KMS-11 (cell line): ENCODE measurements at regions not wholly inside any gene's neighbourhood (a gene's known extent, or its start where the extent isn't known, plus 50 kb on each side); places are given as distances from the start of the nearest gene placed in this dataset.

Source experiments
- H2AFZ ChIP-seq: fragments of 200-600 bp; sonication (generic); 2 replicates; pipeline ENCODE4 v1.6.1; 2016; ENCODE audit warnings: antibody characterized with exemption, mixed run types, low read depth
- H3K27ac ChIP-seq: fragments of 200-600 bp; sonication (generic); 2 replicates; pipeline ENCODE4 v1.6.1; 2016; ENCODE audit warnings: mild to moderate bottlenecking, mixed run types
- H3K27me3 ChIP-seq: fragments of 200-600 bp; sonication (generic); 2 replicates; pipeline ENCODE4 v1.6.1; 2017; ENCODE audit warnings: mild to moderate bottlenecking, low read depth, mixed run types, moderate library complexity; ENCODE audit not compliant: insufficient read depth
- H3K36me3 ChIP-seq: fragments of 200-600 bp; sonication (generic); 2 replicates; pipeline ENCODE4 v1.6.1; 2017; ENCODE audit warnings: mild to moderate bottlenecking, mixed run types; ENCODE audit not compliant: insufficient read depth
- H3K4me1 ChIP-seq: fragments of 200-600 bp; sonication (generic); 2 replicates; pipeline ENCODE4 v1.6.1; 2016; ENCODE audit warnings: mild to moderate bottlenecking, low read depth, mixed run types; ENCODE audit not compliant: poor library complexity, severe bottlenecking
- H3K4me2 ChIP-seq: fragments of 200-600 bp; sonication (generic); 2 replicates; pipeline ENCODE4 v1.7.0; 2016; ENCODE audit warnings: mild to moderate bottlenecking, mixed run types
- H3K4me3 ChIP-seq: fragments of 200-600 bp; sonication (generic); IDR thresholded peaks from 2 replicates; pipeline ENCODE4 v1.6.1; 2017; ENCODE audit warnings: low read depth, low read length, mixed read lengths; ENCODE audit not compliant: insufficient read depth
- H3K79me2 ChIP-seq: fragments of 200-600 bp; sonication (generic); 2 replicates; pipeline ENCODE4 v1.6.1; 2016; ENCODE audit warnings: low read depth, mixed run types; ENCODE audit not compliant: insufficient read depth
- H3K9ac ChIP-seq: fragments of 200-600 bp; sonication (generic); 2 replicates; pipeline ENCODE4 v1.6.1; 2016; ENCODE audit warnings: mild to moderate bottlenecking, mixed run types
- H4K20me1 ChIP-seq: fragments of 200-600 bp; sonication (generic); 2 replicates; pipeline ENCODE4 v1.6.1; 2016; ENCODE audit warnings: mild to moderate bottlenecking, mixed run types; ENCODE audit not compliant: insufficient read depth
- CTCF ChIP-seq: fragments of 200-600 bp; sonication (generic); conservative IDR thresholded peaks from 2 replicates; pipeline ENCODE4 v1.6.1; 2017; ENCODE audit warnings: low read depth, mild to moderate bottlenecking, antibody characterized with exemption, low read length, moderate library complexity, mixed read lengths

- no peak overlapping the region for H2AFZ ChIP-seq
- H3K4me2 ChIP-seq: no peak overlapping the region
- TF ChIP-seq CTCF: no peak
- no peak overlapping the region for H3K4me3 ChIP-seq
- H3K4me1 ChIP-seq: no peaks in the 10 kb centered on the region
- no peaks in the 10 kb centered on the region for H4K20me1 ChIP-seq
- H3K36me3 ChIP-seq: no peaks in the 10 kb centered on the region
- no peak overlapping the region for H3K27ac ChIP-seq
- H3K9ac ChIP-seq: no peak overlapping the region
- no peaks in the 10 kb centered on the region for H3K79me2 ChIP-seq
- no peaks in the 10 kb centered on the region for H3K27me3 ChIP-seq
These were observed 86.2 kb upstream of the EDNRB start for GRCh38 chr13:78004821-78005220.

GRCh38 chr13:77999746-78000145 is 81.1 kb upstream of the EDNRB start:
- H3K79me2 ChIP-seq: no peaks in the 10 kb centered on the region
- H2AFZ ChIP-seq: no peak overlapping the region
- H3K9ac ChIP-seq: no peak overlapping the region
- no peak overlapping the region for H3K27ac ChIP-seq
- no peaks in the 10 kb centered on the region for H3K36me3 ChIP-seq
- no peaks in the 10 kb centered on the region for H3K4me1 ChIP-seq
- H3K4me2 ChIP-seq: no peak overlapping the region
- H4K20me1 ChIP-seq: no peaks in the 10 kb centered on the region
- TF ChIP-seq CTCF: no peak
- no peak overlapping the region for H3K4me3 ChIP-seq
- H3K27me3 ChIP-seq: no peaks in the 10 kb centered on the region

- TF ChIP-seq CTCF: no peak
- Histone ChIP-seq H3K9ac (no peak overlapping the region), H4K20me1 (no peaks in the 10 kb centered on the region), H3K27me3 (no peaks in the 10 kb centered on the region), H3K79me2 (no peaks in the 10 kb centered on the region), H3K27ac (no peak overlapping the region), H3K4me1 (no peaks in the 10 kb centered on the region), H2AFZ (no peak overlapping the region), H3K36me3 (no peaks in the 10 kb centered on the region), H3K4me3 (no peak overlapping the region), H3K4me2 (no peak overlapping the region)
These were observed 75.5 kb upstream of the EDNRB start for GRCh38 chr13:77994166-77994565.

GRCh38 chr13:77991003-77991402 is 72.4 kb upstream of the EDNRB start:
- no peaks in the 10 kb centered on the region for H3K4me1 ChIP-seq
- H3K36me3 ChIP-seq: no peaks in the 10 kb centered on the region
- no peak overlapping the region for H2AFZ ChIP-seq
- no peak overlapping the region for H3K9ac ChIP-seq
- no peaks in the 10 kb centered on the region for H4K20me1 ChIP-seq
- no peak overlapping the region for H3K27ac ChIP-seq
- no peak for TF ChIP-seq CTCF
- no peak overlapping the region for H3K4me2 ChIP-seq
- no peak overlapping the region for H3K4me3 ChIP-seq
- H3K27me3 ChIP-seq: no peaks in the 10 kb centered on the region
- no peaks in the 10 kb centered on the region for H3K79me2 ChIP-seq

GRCh38 chr13:77989281-77989680 is 70.7 kb upstream of the EDNRB start:
- H2AFZ ChIP-seq: no peak overlapping the region
- no peaks in the 10 kb centered on the region for H4K20me1 ChIP-seq
- no peak for TF ChIP-seq CTCF
- no peaks in the 10 kb centered on the region for H3K79me2 ChIP-seq
- H3K4me1 ChIP-seq: no peaks in the 10 kb centered on the region
- H3K27ac ChIP-seq: no peak overlapping the region
- H3K27me3 ChIP-seq: no peaks in the 10 kb centered on the region
- no peak overlapping the region for H3K9ac ChIP-seq
- H3K36me3 ChIP-seq: no peaks in the 10 kb centered on the region
- no peak overlapping the region for H3K4me2 ChIP-seq
- no peak overlapping the region for H3K4me3 ChIP-seq
